ENCODE measurements at regions not wholly inside any gene's neighbourhood (a gene's known extent, or its start where the extent isn't known, plus 50 kb on each side); places are given as distances from the start of the nearest gene placed in this dataset.

GRCh38 chr1:55585402-55585792 lies 370.2 kb upstream of the USP24 start:
- TF ChIP-seq TAF1 (IDR thresholded peaks at IDR 0.05; ENCODE audit: borderline replicate concordance, low read depth, low read length), result no peak
- no peak for TF ChIP-seq POLR2A (IDR thresholded peaks at IDR 0.05; ENCODE audit: low read depth, low read length)
- TF ChIP-seq POLR2AphosphoS5 (IDR thresholded peaks at IDR 0.05; ENCODE audit: low read depth, low read length), result no peak
